Tibial nerve (tissue), 4 donors: ENCODE measurements at regions not wholly inside any gene's neighbourhood (a gene's known extent, or its start where the extent isn't known, plus 50 kb on each side); places are given as distances from the start of the nearest gene placed in this dataset.

Experiments used
- EP300 ChIP-seq, 2 donors: sonication (generic); formaldehyde crosslinking; IDR thresholded peaks; one replicate each; pipeline ENCODE4 v1.6.1; 2017; ENCODE audit warnings: antibody characterized with exemption in 2 of 2, mild to moderate bottlenecking in 1 of 2
- POLR2A ChIP-seq, 2 donors: fragments of 450-650 bp; IDR thresholded peaks; one replicate each; pipeline ENCODE4 v1.6.1; 2017; ENCODE audit warnings: antibody characterized with exemption in 2 of 2, mild to moderate bottlenecking in 2 of 2, moderate library complexity in 2 of 2
- TF ChIP-seq, protein P1 (sequence below), 5 experiments: fragments of 200-600 bp in 3 of 5; fragments of 450-650 bp in 2 of 5; sonication (generic) in 3 of 5; IDR thresholded peaks; one replicate each; pipeline ENCODE4 v1.5.1; 2016 to 2019; ENCODE audit warnings: antibody characterized with exemption in 5 of 5, mild to moderate bottlenecking in 3 of 5, moderate library complexity in 2 of 5

DNA sequence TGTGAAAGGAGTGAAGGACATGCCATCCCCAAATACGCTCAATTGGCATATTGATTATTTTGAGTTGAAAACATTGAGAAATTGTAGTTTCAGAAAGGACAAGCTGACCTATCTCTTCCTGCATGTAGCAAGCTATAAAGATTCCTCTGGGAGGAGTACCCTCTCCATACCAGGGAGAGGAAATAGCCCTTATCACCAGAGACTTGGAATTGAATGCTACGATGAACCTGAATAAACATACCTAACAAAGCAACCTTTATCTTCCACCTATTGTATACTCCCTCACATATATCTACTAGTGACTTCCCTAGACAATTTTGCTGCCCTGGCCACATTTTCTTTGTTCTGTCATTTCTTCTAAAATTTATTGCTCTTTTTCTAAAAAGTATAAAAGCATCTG is 150.2 kb upstream of the EEPD1 start:
- TF ChIP-seq, protein P1, sequence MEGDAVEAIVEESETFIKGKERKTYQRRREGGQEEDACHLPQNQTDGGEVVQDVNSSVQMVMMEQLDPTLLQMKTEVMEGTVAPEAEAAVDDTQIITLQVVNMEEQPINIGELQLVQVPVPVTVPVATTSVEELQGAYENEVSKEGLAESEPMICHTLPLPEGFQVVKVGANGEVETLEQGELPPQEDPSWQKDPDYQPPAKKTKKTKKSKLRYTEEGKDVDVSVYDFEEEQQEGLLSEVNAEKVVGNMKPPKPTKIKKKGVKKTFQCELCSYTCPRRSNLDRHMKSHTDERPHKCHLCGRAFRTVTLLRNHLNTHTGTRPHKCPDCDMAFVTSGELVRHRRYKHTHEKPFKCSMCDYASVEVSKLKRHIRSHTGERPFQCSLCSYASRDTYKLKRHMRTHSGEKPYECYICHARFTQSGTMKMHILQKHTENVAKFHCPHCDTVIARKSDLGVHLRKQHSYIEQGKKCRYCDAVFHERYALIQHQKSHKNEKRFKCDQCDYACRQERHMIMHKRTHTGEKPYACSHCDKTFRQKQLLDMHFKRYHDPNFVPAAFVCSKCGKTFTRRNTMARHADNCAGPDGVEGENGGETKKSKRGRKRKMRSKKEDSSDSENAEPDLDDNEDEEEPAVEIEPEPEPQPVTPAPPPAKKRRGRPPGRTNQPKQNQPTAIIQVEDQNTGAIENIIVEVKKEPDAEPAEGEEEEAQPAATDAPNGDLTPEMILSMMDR (IDR thresholded peaks at IDR 0.05): no peak
- TF ChIP-seq POLR2A (IDR thresholded peaks at IDR 0.05) (no peak), EP300 (IDR thresholded peaks at IDR 0.05) (no peak)
